B cell (primary cell): ENCODE measurements at regions not wholly inside any gene's neighbourhood (a gene's known extent, or its start where the extent isn't known, plus 50 kb on each side); places are given as distances from the start of the nearest gene placed in this dataset.

ENCODE experiments used
- CTCF ChIP-seq: fragments of 200-600 bp; IDR thresholded peaks from one replicate; pipeline ENCODE4 v1.8.0; 2022; ENCODE audit warnings: antibody characterized with exemption, mild to moderate bottlenecking
- EZH2 ChIP-seq: IDR thresholded peaks from 2 replicates; pipeline ENCODE4 v1.6.1; 2012; ENCODE audit warnings: borderline replicate concordance, low read depth, mild to moderate bottlenecking, moderate library complexity, low read length; ENCODE audit not compliant: insufficient read depth, poor library complexity, severe bottlenecking

GRCh38 chr5:5900350-5900749 is 477.9 kb downstream of the ICE1 start:
- no peak for TF ChIP-seq CTCF
- TF ChIP-seq EZH2: no peak
